ENCODE measurements at regions not wholly inside any gene's neighbourhood (a gene's known extent, or its start where the extent isn't known, plus 50 kb on each side); places are given as distances from the start of the nearest gene placed in this dataset.

DNA sequence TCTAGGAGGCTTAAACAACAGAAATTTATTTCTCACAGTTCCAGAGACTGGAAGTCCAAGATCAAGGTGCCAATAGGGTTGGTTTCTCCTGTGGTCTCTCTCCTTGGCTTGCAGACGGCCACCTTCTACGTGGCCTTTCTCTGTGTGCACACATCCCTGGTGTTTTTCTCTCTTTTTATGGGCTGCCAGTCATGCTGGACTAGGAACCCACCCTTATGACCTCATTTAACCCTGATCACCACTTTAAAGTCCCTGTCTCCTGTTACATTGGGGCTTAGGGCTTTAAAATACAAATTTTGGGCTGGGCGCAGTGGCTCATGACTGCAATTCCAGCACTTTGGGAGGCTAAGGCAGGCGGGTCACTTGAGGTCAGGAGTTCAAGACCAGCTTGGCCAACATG, 157.1 kb downstream of the TLE1 start:
- CTCF ChIA-PET (ENCODE audit: partially characterized antibody), result interaction anchor here (1.3 to 2.0 kb wide), 2 partner anchors 10 to 26 kb away, joined by 3 to 10 read pairs; no protein-coding TSS in a partner anchor

More for the DNA sequence above, 157.1 kb downstream of the TLE1 start:
- Histone ChIP-seq H4K5ac (ENCODE audit: insufficient read length, low read depth, low read length) (no peak overlapping the region), H3K23me2 (ENCODE audit: low read depth, low read length) (no peaks in the 10 kb centered on the region), H3K4me1 (replicated peaks in 1 of 4; ENCODE audit: control insufficient read depth in 3 of 4, insufficient read depth in 4 of 4, low read length in 3 of 4) (peaks cover 0 to 2% (median under 1%) of the 10 kb centered on the region in 4 experiments; a peak in 1 of 7 replicates), H4K8ac (ENCODE audit: extremely low read depth, insufficient read depth, low read length) (no peak overlapping the region), H3K4ac (replicated peaks; ENCODE audit: insufficient read length, low read depth, low read length) (no peak overlapping the region), H2BK20ac (ENCODE audit: low read length) (no peak overlapping the region), H3K27ac (ENCODE audit: low read depth, low read length) (no peak overlapping the region), H2BK12ac (ENCODE audit: low read depth, low read length) (no peak overlapping the region), H3K14ac (ENCODE audit: insufficient read length) (no peak overlapping the region), H3K23ac (ENCODE audit: insufficient read length) (no peak overlapping the region), H3K18ac (ENCODE audit: extremely low read depth, low read length) (no peak overlapping the region), H3K27me3 (replicated peaks in 1 of 4; ENCODE audit: control insufficient read depth in 3 of 4, extremely low read depth in 1 of 4, insufficient read depth in 3 of 4, low read length in 3 of 4) (no peaks in the 10 kb centered on the region), H2BK15ac (ENCODE audit: low read length) (no peak overlapping the region), H3K79me1 (ENCODE audit: low read depth, low read length) (no peaks in the 10 kb centered on the region), H2BK120ac (replicated peaks; ENCODE audit: low read depth, low read length) (no peak overlapping the region), H3K36me3 (ENCODE audit: control insufficient read depth in 2 of 4, insufficient read depth in 4 of 4, low read length in 3 of 4) (no peaks in the 10 kb centered on the region), H3K4me2 (ENCODE audit: insufficient read depth in 1 of 2, low read depth in 2 of 2, low read length in 2 of 2) (no peak overlapping the region), H2AFZ (ENCODE audit: low read length) (no peak overlapping the region), H4K20me1 (replicated peaks in 1 of 2; ENCODE audit: control insufficient read depth in 1 of 2, insufficient read depth in 2 of 2, low read length in 2 of 2) (no peaks in the 10 kb centered on the region), H3K79me2 (ENCODE audit: control insufficient read depth in 1 of 2, insufficient read depth in 2 of 2, low read length in 2 of 2) (no peaks in the 10 kb centered on the region), H2BK5ac (ENCODE audit: low read depth, low read length) (no peak overlapping the region), H3K9me3 (ENCODE audit: insufficient read depth in 2 of 2, low read depth in 1 of 2, low read length in 1 of 2) (no peaks in the 10 kb centered on the region), H4K91ac (replicated peaks; ENCODE audit: insufficient read length, low read length) (no peak overlapping the region), H2AK5ac (ENCODE audit: low read depth, low read length) (no peak overlapping the region), H3K9ac (replicated peaks in 1 of 4; ENCODE audit: extremely low read depth in 1 of 4, low read depth in 3 of 4, low read length in 3 of 4) (no peak overlapping the region), H3K56ac (replicated peaks; ENCODE audit: insufficient read length, low read depth, low read length) (no peak overlapping the region), H3K4me3 (ENCODE audit: extremely low read depth in 1 of 4, insufficient read depth in 2 of 4, low read depth in 3 of 4, low read length in 4 of 4) (no peak overlapping the region)
- 84% methylated on average over 4 of the region's 4 CpGs; no CpG with 5 or more reads in 1 of the 2 experiments for WGBS, 2 experiments (ENCODE audit: extremely low coverage in 1 of 2, insufficient coverage in 1 of 2, insufficient read length in 1 of 2, insufficient replicate concordance in 2 of 2, low coverage in 1 of 2, low lambda C conversion rate in 2 of 2, missing lambda C conversion rate in 1 of 2)
- POLR2A ChIA-PET (ENCODE audit: partially characterized antibody), result interaction anchor here (1.1 kb wide), 1 partner anchor 75 kb away, joined by 3 read pairs; no protein-coding TSS in a partner anchor
- no peak for DNase-seq (ENCODE audit: low read depth in 1 of 2, low spot score in 2 of 2)
- TF ChIP-seq RNF2 (IDR thresholded peaks at IDR 0.05; ENCODE audit: borderline replicate concordance, low read depth, low read length, missing control alignments, poor library complexity, severe bottlenecking) (no peak), JUN (IDR thresholded peaks at IDR 0.05; ENCODE audit: low read depth, low read length) (no peak), NRF1 (IDR thresholded peaks at IDR 0.05; ENCODE audit: low read depth, low read length) (no peak), GABPA (IDR thresholded peaks at IDR 0.05; ENCODE audit: borderline replicate concordance, insufficient read depth, low read length) (no peak), EP300 (IDR thresholded peaks at IDR 0.05; ENCODE audit: borderline replicate concordance in 1 of 2, low read depth in 2 of 2, low read length in 2 of 2) (no peak), TEAD4 (IDR thresholded peaks at IDR 0.05; ENCODE audit: low read depth, low read length) (no peak), POU5F1 (IDR thresholded peaks at IDR 0.05; ENCODE audit: low read depth, low read length) (no peak), MAFK (IDR thresholded peaks at IDR 0.05; ENCODE audit: low read depth, low read length) (no peak), CBX5 (IDR thresholded peaks at IDR 0.05; ENCODE audit: low read depth, low read length) (no peak), RBBP5 (IDR thresholded peaks at IDR 0.05; ENCODE audit: borderline replicate concordance, low read depth, low read length) (no peak), CEBPB (IDR thresholded peaks at IDR 0.05; ENCODE audit: low read depth, low read length) (no peak), SIX5 (IDR thresholded peaks at IDR 0.05; ENCODE audit: low read depth, low read length) (no peak)
- TF ChIP-seq, protein P1, sequence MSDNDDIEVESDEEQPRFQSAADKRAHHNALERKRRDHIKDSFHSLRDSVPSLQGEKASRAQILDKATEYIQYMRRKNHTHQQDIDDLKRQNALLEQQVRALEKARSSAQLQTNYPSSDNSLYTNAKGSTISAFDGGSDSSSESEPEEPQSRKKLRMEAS (IDR thresholded peaks at IDR 0.05), result no peak
- no peak for FAIRE-seq
